AG10803 (cell line): ENCODE measurements at regions not wholly inside any gene's neighbourhood (a gene's known extent, or its start where the extent isn't known, plus 50 kb on each side); places are given as distances from the start of the nearest gene placed in this dataset.

Source experiments
- DNase-seq: peaks from one replicate; pipeline ENCODE4 v3.0.0; 2010; ENCODE audit warnings: low read depth
- H3K4me3 ChIP-seq: 2 replicates; pipeline ENCODE4 v1.5.1; 2011; ENCODE audit warnings: mild to moderate bottlenecking, low read length, control low read depth
- CTCF ChIP-seq: conservative IDR thresholded peaks from 2 replicates; pipeline ENCODE4 v1.5.1; 2011; ENCODE audit warnings: mild to moderate bottlenecking, low read length, control low read depth, inconsistent platforms

DNA sequence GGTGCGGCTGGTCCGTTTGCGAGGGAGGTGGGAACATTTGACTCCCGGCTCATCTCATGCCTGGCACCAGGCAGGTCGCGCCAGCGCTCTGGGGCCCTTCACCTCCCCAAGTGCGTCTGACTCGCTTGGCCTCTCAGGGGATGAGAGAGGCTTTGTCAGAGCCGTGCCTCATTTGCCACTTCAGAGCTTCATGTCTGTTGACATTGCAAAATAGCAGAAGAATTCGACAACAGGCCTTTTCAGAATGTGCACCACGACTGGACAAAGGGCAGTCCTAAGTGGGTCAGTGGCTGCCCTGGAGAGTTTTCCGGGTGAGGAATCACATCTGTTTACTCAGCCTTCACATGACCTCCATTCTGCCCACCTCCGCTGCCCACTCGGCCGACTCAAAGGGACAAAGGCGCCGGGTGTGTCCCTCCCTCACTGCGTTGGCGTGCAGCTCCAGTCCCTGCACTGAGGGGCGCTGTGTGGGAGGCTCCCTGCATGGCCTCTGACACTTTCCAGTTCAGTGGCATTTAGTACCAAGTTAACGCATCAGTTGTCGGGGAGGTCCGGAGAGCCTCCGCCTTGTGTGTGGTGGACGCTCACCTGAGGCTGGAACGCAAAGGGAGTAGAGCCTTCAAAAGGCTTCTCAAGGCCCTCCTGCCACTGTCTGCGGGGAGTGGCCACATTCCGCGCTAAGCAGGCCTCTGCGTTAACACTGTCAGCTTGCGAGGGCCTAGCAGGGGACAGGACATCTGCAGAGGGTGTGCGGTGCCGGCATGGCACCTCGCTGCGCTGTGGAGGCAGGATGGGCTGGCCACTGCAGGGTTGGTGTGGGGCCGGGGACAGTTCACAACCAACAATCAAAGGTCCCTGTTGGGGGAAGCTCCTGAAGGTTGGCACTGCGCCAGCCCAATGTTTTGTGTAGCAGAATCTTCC lies 171.5 kb downstream of the NXNL2 start:
- H3K4me3 ChIP-seq, result no peak overlapping the region
- TF ChIP-seq CTCF, result no peak
- no peak for DNase-seq

DNA sequence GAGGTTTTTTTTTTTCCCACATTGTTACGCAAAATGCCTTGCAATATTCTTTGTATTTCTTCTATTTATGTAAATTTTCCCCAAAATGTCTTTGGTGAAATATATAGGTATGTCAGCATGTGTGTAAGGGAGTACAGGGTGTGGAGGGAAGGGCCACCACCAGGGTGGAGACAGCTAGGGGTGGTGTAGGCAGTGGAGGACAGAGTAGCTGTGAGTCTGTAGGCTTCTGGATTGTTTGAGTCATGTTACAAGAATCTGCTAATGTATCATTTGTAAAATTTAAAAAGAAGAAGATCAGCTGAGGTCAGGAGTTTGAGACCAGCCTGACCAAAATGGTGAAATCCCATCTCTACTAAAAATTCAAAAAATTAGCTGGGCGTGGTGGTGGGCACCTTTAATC lies 175.5 kb downstream of the NXNL2 start:
- no peak overlapping the region for H3K4me3 ChIP-seq
- TF ChIP-seq CTCF, result no peak
- DNase-seq, result no peak

- H3K4me3 ChIP-seq, result no peak overlapping the region
- TF ChIP-seq CTCF, result no peak
- no peak for DNase-seq
Observed at GRCh38 chr9:88711719-88712118, 176.7 kb downstream of the NXNL2 start.

GRCh38 chr9:88712484-88712883 lies 177.5 kb downstream of the NXNL2 start:
- no peak for TF ChIP-seq CTCF
- no peak for DNase-seq
- no peak overlapping the region for H3K4me3 ChIP-seq

DNA sequence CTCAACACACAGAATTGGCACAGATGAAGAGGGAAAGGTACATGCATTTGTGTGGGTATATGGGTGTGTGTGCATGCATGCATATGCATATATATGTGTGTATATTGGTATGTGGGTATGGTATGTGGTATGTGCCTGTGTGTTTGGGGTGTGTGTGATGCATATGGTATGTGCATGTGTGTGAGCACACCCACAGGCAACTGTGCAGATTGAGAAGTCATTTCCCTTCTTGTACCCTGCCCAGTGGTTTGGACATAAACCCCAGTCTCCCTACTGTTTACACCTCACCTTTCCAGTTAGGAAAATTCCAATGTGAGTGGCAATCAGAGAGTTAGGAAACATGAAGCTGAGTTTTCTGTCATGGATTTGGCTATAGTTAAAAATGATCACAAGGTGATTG lies 178.0 kb downstream of the NXNL2 start:
- no peak for DNase-seq
- no peak overlapping the region for H3K4me3 ChIP-seq
- TF ChIP-seq CTCF, result no peak

GRCh38 chr9:88716596-88717290 lies 181.8 kb downstream of the NXNL2 start:
- peak; percentile 8 for DNase-seq
- no peak for TF ChIP-seq CTCF
- no peak overlapping the region for H3K4me3 ChIP-seq

DNA sequence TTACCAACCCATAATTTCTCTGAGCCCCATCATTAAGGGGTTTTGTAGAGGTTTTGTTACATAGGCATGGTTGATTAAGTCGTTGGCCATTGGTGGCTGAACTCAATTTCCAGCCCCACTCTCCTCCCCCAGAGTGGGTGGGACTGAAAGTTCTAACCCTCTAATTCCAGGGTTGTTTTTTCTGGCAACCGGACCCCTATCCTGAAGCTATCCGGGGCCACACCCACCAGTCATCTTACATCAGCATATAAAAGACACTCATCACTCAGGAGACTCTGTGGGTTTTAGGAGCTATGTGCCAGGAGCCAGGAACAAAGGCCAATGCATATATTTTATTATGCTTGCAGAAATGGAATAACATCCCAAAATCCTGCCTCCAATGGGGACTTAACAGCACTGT lies 186.0 kb downstream of the NXNL2 start:
- no peak for DNase-seq
- no peak overlapping the region for H3K4me3 ChIP-seq
- TF ChIP-seq CTCF, result no peak
